Prostate gland (tissue), 2 donors: ENCODE measurements at regions not wholly inside any gene's neighbourhood (a gene's known extent, or its start where the extent isn't known, plus 50 kb on each side); places are given as distances from the start of the nearest gene placed in this dataset.

Experiments used
- DNase-seq: peaks from one replicate; pipeline ENCODE4 v3.0.0-alpha.2; 2019; ENCODE audit warnings: low spot score
- H3K27ac ChIP-seq, 2 donors: fragments of 200-600 bp; sonication (generic); 2 replicates each; pipeline ENCODE4 v1.5.1; 2017 to 2019
- H3K27me3 ChIP-seq: fragments of 200-600 bp; sonication (generic); replicated peaks from 2 replicates; pipeline ENCODE4 v1.5.1; 2019; ENCODE audit not compliant: insufficient read depth
- H3K36me3 ChIP-seq, 2 donors: fragments of 200-600 bp; sonication (generic); 1 replicate in 1 of 2; 2 replicates in 1 of 2; pipeline versions ENCODE4 v1.5.1 to v1.8.1; 2017 to 2019
- H3K4me1 ChIP-seq: fragments of 200-600 bp; sonication (generic); replicated peaks from 2 replicates; pipeline ENCODE4 v1.5.1; 2019
- H3K4me3 ChIP-seq, 2 donors: fragments of 200-600 bp; sonication (generic); 2 replicates each; pipeline ENCODE4 v1.5.1; 2017 to 2019
- H3K9me3 ChIP-seq: fragments of 200-600 bp; sonication (generic); 2 replicates; pipeline ENCODE4 v1.5.1; 2017
- POLR2A ChIP-seq: fragments of 450-650 bp; IDR thresholded peaks from one replicate; pipeline ENCODE4 v1.6.1; 2016; ENCODE audit warnings: antibody characterized with exemption, mild to moderate bottlenecking
- POLR2AphosphoS5 ChIP-seq: sonication (generic); formaldehyde crosslinking; IDR thresholded peaks from one replicate; pipeline ENCODE4 v1.6.1; 2017; ENCODE audit warnings: antibody characterized with exemption
- WGBS: methylation state at CpG from one replicate; pipeline ENCODE4 v1.1.5; 2018; 5-methylcytosine and 5-hydroxymethylcytosine counted together
- intact Hi-C: fragments of 100-400 bp; cut with DNase I; formaldehyde crosslinking; loops from one replicate; pipeline ENCODE4 v1.14.2; 2022
- TF ChIP-seq, protein P1 (sequence below), 4 experiments: fragments of 200-600 bp in 2 of 4; fragments of 450-650 bp in 2 of 4; sonication (generic) in 2 of 4; IDR thresholded peaks; 1 replicate in 3 of 4; 2 replicates in 1 of 4; pipeline ENCODE4 v1.5.1; 2016 to 2019; ENCODE audit warnings: antibody characterized with exemption in 4 of 4, mild to moderate bottlenecking in 2 of 4, moderate library complexity in 2 of 4

DNA sequence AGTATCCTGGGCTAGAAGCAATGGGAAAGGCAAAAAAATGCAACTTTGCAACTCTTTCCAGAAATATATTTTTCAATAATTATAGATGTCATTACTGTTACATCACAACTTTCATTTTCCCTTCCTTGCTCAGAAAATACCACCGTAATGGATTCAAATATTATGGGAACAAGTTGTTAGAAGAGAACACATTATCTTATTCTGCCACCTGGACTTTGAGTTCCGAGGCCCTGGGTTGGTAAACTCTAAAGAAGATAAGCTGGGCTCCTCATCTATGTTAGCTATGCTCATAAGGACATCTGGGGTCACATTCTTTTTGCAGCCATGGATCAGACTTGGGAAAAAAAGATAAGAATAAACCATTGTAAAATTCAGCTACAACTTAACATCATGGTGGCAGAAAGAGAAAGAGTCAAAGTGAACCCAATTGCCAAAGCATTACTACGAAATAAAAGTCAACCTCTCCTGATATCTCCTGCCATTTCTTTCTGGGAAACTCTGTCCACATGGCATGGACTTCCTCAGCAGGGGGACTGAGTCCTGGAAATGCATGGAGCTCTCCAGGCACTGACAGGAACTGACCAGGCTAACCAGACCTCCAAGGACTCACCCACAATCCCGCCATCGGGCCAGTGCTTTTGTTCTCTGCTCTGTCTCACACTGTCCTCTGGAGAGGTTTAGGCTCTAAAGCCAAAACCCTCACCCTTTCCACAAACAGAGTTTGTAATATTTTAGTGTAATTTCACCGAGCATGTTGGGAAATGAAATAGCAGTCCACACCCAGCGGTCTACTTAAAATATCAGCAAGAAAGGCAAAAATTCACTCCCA, 499.1 kb upstream of the RUNX1 start:
- 94% methylated on average over 7 of the region's 7 CpGs for WGBS
- no peak for DNase-seq
- Histone ChIP-seq H3K4me1 (no peaks in the 10 kb centered on the region), H3K36me3 (no peaks in the 10 kb centered on the region), H3K9me3 (no peaks in the 10 kb centered on the region), H3K27me3 (no peaks in the 10 kb centered on the region), H3K27ac (no peak overlapping the region), H3K4me3 (no peak overlapping the region)
- intact Hi-C loops: no loop called here
- no peak for TF ChIP-seq POLR2AphosphoS5
- no peak for TF ChIP-seq POLR2A
- TF ChIP-seq, protein P1, sequence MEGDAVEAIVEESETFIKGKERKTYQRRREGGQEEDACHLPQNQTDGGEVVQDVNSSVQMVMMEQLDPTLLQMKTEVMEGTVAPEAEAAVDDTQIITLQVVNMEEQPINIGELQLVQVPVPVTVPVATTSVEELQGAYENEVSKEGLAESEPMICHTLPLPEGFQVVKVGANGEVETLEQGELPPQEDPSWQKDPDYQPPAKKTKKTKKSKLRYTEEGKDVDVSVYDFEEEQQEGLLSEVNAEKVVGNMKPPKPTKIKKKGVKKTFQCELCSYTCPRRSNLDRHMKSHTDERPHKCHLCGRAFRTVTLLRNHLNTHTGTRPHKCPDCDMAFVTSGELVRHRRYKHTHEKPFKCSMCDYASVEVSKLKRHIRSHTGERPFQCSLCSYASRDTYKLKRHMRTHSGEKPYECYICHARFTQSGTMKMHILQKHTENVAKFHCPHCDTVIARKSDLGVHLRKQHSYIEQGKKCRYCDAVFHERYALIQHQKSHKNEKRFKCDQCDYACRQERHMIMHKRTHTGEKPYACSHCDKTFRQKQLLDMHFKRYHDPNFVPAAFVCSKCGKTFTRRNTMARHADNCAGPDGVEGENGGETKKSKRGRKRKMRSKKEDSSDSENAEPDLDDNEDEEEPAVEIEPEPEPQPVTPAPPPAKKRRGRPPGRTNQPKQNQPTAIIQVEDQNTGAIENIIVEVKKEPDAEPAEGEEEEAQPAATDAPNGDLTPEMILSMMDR (IDR thresholded peaks at IDR 0.05): no peak

DNA sequence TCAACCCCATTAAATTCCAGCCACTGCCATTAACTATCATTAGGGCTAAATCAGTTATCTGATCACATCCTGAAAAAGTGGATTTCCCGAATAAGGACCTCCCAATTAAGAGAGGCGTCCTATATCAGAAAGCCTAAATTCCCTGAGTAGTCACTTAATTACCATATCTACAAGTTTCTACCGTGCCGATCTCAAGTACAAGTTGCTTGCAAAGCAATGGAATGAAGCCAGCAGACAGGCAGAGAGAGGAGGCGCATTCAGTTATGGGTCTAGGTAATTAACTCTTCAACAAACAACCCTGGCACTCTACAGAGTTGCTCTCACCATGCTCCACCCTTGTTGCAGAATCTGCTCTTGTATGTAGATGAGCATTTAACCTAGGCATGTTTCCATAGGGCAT, 494.6 kb upstream of the RUNX1 start:
- Histone ChIP-seq H3K4me3 (no peak overlapping the region), H3K4me1 (no peaks in the 10 kb centered on the region), H3K27me3 (no peaks in the 10 kb centered on the region), H3K36me3 (no peaks in the 10 kb centered on the region), H3K27ac (no peak overlapping the region), H3K9me3 (no peaks in the 10 kb centered on the region)
- no peak for TF ChIP-seq POLR2AphosphoS5
- no peak for TF ChIP-seq POLR2A
- TF ChIP-seq, protein P1 (IDR thresholded peaks at IDR 0.05): no peak
- 64% methylated on average over 5 of the region's 5 CpGs for WGBS
- DNase-seq: no peak
- intact Hi-C loops: no loop called here

DNA sequence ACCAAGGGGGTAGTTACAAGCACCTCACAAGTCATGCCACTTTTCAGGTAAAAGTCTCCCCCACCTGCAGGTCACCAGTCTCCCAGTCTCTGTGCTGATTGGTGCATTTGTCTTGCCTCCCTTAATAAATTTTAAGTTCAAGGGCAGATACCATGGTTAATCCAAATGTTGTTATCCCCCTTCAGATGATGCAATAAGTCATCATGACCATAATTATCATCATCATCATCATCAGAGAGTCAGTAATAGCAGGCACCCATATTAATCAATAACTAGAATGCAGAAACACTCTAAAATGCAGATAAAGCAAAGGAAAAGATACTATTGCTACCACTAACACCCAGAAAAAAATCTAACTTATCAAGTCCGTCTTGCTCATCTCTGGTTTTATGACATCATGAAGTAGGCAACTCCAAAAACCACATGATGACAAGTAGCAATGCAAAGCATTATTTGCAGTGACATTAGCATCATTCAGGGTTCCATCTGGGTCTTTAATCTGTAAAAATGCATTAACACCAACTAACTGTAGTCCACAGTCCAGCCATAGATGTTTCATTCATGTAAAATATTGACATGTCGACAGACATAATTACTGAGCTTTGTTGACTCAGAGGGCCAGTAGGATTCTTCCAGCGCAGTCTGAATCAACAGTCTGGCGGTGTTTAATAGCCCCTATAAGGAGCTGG, 492.0 kb upstream of the RUNX1 start:
- 51% methylated on average over 4 of the region's 4 CpGs for WGBS
- intact Hi-C loops: no loop called here
- Histone ChIP-seq H3K4me3 (no peak overlapping the region), H3K9me3 (no peaks in the 10 kb centered on the region), H3K36me3 (no peaks in the 10 kb centered on the region), H3K4me1 (no peaks in the 10 kb centered on the region), H3K27ac (no peak overlapping the region), H3K27me3 (no peaks in the 10 kb centered on the region)
- no peak for DNase-seq
- no peak for TF ChIP-seq POLR2AphosphoS5
- TF ChIP-seq, protein P1 (IDR thresholded peaks at IDR 0.05): no peak
- TF ChIP-seq POLR2A: no peak

DNA sequence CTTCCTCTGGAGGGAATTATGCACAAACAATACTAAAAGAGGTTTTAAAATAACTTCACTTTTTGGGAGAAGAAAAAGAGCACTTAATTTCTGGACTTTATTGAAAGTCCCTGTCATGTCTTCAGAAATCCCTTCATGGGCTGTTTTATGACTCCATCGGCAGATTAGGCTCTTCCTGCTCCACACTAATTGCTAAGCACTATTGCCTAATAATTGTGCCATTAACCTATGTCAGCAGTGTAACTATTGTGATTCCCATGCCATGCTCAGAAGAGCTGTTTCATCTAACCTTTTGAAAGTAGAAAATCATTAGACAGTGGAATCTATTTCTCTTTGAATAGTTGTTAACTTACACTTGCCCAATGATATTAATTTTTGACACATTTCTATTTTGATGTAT, 489.3 kb upstream of the RUNX1 start:
- Histone ChIP-seq H3K4me3 (no peak overlapping the region), H3K27me3 (no peaks in the 10 kb centered on the region), H3K4me1 (no peaks in the 10 kb centered on the region), H3K36me3 (no peaks in the 10 kb centered on the region), H3K27ac (no peak overlapping the region), H3K9me3 (no peaks in the 10 kb centered on the region)
- intact Hi-C loops: no loop called here
- TF ChIP-seq, protein P1 (IDR thresholded peaks at IDR 0.05): no peak
- TF ChIP-seq POLR2AphosphoS5 (no peak), POLR2A (no peak)
- WGBS: 35% methylated on average over 1 of the region's 1 CpG
- DNase-seq: no peak

DNA sequence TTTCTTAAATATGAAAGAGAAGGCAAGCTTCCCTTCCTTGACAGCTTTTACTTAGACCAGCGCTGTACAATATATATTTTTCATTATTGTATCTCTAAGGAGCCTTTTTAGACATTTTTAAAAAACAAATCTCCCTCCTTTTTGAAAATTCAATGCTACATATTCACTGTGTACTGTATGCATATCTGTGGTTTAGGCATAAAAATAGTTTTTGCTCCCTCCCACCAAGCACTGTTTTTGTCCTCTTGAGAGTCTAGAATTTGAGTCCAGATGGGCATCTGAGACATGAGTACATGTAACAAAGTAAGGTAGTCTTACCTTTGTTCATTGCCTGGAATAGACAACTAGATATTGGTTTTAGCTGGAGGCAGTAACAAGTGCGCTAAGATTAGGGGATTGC, 488.5 kb upstream of the RUNX1 start:
- WGBS: 97% methylated on average over 2 of the region's 2 CpGs
- Histone ChIP-seq H3K27me3 (no peaks in the 10 kb centered on the region), H3K36me3 (no peaks in the 10 kb centered on the region), H3K27ac (no peak overlapping the region), H3K4me3 (no peak overlapping the region), H3K4me1 (no peaks in the 10 kb centered on the region), H3K9me3 (no peaks in the 10 kb centered on the region)
- DNase-seq: no peak
- TF ChIP-seq POLR2A (no peak), POLR2AphosphoS5 (no peak)
- TF ChIP-seq, protein P1 (IDR thresholded peaks at IDR 0.05): no peak
- intact Hi-C loops: no loop called here
